Effector CD8-positive, alpha-beta T cell (primary cell): ENCODE measurements at regions not wholly inside any gene's neighbourhood (a gene's known extent, or its start where the extent isn't known, plus 50 kb on each side); places are given as distances from the start of the nearest gene placed in this dataset.
"Not testable (repeated sequence)": the region's sequence is repeated elsewhere in the genome, so short reads cannot be mapped to it uniquely, and the experiment has no call there.

Experiments
- DNase-seq: peaks from one replicate; lab custom pipeline; 2025; lab: John Stamatoyannopoulos, UW

DNA sequence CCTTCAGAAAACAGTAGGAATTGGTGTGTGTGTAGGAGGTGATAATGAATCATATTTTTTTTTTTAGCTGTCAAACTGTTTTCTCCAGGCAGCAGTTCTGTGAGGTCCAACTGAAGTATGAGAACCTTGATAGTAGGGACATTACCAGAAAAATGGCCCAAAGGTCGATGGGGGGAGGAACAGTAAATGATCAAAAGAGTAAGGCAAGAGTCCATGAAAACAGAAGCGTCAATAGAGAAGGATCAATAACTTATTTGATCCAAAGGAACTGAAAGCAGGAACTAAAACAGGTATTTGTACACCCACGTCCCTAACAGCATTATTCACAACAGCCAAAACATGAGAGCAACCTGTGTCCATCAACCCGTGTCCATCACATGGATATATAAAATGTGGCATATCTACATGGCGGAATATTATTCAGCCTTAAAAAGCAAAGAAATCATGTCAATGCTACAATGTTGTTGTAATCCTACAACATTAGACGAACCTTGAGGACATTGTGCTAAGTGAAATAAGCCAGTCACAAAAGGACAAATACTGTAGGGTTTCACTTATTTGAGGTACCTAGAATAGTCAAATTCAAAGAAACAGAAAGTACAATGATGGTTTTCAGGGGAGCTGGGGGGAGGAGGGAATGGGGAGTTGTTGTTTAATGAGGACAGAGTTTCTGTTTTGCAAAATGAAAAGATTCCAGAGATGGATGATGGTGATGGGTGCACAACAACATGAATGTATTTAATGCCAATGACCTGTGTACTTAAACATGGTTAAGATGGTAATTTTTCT, 214.0 kb upstream of the KLF14 start:
- DNase-seq = no peak

DNA sequence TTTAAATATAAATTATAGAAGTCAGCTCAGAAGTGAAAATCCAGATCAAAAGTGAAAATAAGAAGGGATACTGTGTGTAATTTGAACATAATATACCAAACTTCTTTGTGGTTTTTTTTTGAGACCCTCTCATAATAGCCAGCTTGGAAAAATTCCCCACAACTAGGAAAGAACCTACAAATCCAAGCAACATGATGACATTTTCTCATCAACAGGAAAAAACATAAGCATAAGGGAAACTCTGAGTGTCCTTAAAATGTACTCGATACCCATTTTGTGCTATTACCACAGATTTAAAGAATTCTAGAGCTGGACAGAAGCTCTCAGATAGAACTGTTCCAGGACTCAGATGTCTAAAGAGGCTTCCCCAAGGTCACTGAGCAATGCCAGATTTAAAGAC, 214.8 kb upstream of the KLF14 start:
- DNase-seq = no peak

DNA sequence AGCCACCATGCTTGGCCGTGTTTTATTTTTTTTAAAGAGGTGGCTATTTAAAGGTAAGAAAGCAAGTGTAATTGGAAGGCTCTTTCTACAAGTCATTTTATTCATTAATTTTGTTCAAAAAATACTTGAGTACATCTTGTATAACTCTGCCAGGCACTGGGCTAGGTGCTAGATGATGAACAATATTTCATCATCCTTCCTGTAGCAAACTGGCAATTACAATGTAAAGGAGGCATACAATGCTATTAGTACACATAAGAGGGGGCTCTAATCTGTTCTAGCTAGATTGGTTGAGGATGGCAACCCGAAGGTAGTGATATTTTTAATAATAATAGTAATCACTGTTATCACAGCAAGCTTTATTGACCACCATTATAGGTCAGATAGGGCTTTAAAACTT, 215.5 kb upstream of the KLF14 start:
- no peak for DNase-seq

DNA sequence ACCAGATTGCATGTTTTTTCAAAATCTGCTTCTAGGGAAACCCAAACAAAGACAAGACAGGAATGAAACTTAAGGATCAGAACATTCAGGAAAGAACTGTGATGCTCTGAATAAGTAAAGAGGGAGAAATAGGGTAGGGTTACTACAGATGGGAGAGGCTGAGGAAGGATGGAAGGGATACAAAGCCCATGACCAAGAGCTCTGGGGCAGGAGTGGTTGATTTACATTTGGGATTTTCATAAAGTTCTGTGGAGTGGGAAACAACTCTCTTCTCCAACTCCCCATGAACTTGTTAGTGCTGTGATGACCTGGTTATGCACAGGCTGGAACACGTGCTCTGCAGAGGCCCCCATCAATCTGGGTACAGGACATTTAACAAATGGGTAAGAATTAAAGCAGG, 216.0 kb upstream of the KLF14 start:
- DNase-seq = no peak

DNA sequence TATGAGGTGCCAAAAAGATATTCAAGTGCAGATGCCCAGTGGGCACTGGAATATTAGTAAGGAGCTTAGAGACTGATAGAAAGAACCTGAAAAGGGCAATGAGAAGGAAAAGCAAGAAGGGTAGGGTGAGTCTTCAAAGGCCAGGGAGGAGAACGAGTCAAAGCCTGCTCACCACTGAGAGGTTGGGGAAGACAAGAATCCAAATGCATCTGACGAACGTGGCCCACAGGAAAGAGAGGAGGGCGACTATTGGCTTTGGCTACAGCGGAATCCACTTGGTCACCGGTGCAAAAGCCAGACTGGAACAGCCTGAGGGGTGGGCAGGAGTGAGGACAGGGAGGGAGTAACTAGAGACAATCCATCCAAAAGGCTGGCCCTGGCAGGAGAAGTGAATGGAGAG, 216.7 kb upstream of the KLF14 start:
- DNase-seq = no peak

DNA sequence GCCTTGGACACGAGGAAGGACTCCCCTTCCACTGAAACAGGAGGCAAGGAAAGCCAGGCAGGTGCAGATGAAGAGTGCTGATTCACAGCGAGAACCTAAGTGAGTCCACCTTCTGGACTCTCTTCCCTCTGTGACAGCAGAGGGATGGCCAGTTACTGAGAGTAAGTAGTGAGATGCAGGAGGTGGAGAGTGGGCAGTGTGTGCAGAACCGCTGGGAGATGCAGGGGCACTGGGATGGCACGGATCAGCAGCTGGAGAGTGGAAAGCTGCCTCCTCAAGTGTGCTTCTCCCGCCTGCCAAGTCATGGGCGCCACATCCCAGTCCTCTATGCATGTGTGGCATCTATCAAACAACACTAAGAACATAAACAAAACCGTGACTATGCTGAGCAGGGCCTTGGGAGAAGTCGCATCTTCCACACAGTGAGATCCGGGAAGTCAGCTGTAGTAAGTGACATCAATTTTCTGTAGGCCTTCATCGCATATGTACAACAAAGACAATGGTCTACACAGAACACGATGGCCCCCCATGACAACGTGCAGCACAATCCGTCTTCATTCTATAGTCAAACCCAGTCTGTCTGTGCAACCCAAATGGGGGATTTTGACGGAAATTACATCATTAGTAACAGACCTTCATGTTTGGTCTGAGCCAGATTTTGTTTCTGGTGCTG, 217.4 kb upstream of the KLF14 start:
- no peak for DNase-seq

DNA sequence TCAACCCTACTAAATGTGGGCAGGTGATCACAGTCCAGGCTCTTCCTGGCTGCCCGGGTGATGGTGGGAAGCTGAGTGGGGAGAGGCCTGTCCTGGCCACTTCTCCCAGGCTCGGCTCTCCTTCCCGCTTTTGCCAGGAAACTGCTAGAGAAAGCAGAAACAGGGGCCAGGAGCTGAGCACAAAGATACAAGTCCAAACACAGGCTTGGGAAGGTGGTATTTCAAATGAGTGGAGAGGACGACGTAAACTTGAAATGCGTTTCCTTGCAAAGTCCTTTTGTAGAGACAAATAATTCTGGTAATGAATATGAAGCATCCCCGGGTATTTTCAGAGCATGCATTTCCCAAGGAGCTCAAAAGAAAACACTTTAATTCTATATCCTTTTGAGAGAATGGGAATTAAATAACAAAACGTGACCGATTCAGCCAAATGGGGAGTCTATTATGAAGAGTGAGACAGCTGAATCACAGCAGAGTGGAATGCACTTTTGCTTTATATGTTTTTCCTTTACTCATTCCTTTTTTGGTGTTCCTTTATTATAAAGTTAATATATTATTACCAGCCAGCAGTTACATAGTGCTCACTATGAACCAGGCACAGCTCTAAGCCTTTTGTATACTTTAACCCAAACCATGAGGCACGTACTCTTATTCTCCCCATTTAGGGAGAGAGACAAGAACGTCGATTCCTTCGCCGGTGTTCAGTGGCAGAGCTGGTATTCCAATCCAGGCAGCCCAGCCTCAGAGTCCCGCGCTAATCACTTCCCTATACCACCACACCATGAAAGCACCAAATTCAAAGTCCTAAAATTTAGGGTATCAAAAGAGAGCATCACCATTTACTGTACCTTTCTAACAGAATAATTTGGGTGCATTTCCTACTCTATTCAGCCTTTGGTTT, 218.2 kb upstream of the KLF14 start:
- no peak for DNase-seq

DNA sequence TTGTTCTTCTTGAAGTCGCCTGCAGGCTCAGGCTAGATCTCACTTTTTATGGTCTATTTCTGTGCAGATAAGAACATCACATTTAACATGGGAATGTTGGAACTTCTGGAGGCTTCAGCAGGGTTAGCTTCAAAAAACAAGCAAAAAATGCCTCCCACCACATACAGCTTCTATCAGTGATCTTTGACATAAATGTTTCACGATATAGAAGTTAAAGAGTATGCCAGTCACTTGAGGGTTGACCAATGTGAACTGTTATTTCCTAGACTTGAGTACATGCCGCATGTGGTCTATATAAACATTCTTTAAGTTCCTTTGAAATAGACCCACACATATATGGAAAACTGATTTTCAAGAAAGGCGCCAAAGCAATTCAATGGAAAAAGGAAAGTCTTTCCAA, 219.2 kb upstream of the KLF14 start:
- DNase-seq = no peak

DNA sequence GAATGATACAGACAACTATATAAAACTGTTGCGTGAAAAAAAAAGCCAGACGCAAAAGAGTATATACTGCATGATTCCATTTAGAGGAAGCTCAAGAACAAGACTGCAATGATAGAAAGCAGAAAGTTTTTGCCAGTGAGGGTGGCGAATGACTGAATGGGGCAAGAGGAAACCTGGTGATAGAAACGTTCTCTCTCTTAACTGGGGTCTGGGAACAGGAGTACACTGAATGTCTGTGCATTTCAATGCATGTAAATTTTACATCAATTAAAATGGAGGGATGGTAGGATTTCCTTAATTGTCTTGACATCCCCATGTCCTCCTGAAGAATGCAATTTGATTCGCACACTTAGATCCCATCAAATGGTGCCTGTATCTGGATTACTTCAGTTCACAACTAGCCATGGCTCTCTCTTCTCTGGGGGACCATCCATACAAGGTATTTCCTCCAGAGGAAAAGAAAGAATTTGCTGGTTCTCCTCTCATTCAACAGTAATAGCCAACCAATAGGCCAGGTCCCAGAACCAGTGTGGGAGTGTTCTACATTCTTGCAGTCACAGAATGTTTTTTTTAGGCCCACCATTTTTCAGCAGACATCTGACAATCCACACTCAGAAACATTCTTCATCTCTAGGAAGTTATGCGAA, 221.0 kb upstream of the KLF14 start:
- no peak for DNase-seq

DNA sequence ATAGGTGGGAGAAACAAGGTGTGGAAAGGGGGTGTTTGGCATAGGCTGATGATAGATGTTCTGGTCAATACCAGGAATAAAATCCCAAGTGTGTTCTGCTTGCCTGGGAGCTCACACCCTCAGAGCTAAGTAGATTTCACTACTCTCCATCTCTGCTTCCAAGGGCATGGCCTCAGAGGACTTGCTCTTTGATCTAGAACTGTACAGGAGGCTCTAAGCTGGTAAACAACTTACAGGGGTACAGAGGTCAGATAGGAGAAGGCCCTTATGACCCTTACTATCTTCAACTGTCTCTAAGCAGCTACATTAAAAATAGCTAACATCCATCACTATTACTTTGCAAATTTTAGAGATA, 221.5 kb upstream of the KLF14 start:
- DNase-seq = no peak

DNA sequence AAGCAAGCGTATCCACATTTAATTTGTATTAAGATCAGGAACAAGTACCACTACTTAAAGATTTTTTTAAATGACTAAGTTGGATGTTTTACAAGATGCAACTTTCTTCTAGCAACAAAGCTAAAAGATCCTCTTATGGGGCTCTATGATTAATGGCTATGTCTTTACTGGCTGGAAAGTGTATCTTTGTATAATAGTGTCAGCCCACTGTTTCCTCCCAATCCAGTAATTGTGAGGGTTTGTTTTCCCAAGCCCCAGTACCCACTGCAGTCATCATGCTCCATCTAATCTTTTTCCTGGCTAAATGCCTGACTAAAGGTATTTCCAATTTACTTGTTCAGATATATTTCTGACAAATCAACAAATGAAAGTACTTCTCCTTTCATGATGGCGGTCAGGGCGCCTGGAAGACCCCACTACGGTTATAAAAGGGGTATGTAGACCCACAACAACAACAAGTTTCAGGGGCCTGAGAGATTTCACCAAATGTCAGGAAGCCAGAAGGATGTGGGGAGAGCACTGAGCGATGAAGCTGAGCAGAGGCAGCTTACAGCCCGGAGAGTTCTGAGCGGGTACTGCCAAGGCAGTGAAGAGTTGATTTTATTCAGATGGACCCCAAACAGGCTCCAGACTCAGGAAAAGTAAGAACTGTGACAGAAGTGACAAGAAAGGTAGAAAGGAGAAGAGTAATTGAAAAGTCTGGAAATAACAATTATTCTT, 222.6 kb upstream of the KLF14 start:
- DNase-seq = no peak

DNA sequence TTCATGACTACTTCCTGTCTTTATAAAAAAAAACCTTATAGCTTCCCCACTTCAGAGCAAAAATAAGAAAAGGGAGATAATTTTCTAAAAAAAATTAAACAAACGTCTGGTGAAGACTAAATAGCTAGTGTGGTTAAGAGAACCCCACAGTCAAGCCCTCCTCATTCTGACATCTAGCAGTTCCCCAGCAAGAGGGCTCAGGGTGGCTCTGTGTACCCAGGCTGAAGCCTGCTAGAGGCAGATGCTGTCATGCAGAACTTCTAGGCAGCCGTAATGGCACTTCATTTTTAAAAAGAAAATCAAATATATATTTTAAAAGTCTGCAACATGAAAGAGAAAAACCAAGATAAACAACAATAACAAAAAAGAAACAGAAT, 223.1 kb upstream of the KLF14 start:
- DNase-seq = no peak

DNA sequence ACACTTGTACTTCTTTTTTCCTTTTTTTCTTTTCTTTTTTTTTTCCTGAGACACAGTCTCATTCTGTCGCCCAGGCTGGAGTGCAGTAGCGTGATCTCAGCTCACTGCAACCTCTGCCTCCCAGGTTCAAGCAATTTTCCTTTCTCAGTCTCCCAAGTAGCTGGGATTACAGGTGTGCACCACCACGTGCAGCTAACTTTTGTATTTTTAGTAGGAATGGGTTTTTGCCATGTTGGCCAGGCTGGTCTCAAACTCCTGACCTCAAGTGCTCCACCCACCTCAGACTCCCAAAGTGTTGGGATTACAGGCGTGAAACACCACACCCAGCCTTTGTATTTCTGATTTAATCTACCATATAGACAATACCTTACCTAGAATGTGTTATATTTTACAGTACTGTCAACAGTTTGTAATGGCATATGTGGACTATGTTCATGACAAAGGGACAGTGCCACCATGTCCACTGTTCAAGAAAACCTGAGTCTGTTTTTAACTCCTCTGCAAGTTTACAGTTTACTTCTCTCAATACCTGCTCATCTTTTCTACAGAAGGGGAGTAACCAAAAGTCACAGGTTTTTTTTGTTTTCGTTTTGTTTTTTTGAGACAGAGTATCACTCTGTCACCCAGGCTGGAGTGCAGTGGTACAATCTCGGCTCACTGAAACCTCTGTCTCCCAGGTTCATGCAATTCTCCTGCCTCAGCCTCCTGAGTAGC, 223.9 kb upstream of the KLF14 start:
- DNase-seq = not testable (repeated sequence)

DNA sequence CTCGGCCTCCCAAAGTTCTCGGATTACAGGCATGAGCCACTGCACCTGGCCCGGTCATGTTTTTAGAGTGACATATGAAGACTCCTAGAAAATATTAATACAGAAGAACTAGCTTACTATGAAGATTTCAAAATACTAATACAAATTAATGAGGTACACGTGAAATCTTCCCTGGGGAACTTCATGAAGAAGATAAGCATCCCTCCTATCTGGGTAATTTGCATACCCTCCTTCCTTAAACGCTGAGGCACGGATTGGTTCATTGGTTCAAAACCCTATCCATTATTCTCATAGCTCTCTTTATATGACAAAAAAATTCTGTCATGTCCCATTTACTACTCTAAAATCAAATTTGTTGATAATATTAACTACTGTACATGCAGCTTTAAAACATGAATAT, 224.8 kb upstream of the KLF14 start:
- no peak for DNase-seq

DNA sequence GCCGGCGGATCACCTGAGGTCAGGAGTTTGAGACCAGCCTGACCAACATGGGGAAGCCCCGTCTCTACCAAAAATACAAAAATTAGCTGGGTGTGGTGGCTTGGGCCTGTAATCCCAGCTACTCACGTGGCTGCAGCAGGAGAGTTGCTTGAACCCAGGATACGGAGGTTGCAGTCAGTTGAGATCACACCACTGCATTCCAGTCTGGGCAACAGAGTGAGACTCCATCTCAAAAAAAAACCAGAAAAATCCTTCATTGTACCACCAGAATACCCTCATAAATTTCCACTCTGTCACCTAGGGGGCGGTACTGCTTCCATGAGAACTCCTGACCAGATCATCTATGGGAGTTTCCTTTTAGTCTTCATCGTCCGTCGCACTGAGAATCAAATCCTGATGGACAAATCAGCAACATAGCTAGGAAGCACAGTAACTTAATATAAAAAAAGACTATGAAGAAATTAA, 225.8 kb upstream of the KLF14 start:
- no peak for DNase-seq

DNA sequence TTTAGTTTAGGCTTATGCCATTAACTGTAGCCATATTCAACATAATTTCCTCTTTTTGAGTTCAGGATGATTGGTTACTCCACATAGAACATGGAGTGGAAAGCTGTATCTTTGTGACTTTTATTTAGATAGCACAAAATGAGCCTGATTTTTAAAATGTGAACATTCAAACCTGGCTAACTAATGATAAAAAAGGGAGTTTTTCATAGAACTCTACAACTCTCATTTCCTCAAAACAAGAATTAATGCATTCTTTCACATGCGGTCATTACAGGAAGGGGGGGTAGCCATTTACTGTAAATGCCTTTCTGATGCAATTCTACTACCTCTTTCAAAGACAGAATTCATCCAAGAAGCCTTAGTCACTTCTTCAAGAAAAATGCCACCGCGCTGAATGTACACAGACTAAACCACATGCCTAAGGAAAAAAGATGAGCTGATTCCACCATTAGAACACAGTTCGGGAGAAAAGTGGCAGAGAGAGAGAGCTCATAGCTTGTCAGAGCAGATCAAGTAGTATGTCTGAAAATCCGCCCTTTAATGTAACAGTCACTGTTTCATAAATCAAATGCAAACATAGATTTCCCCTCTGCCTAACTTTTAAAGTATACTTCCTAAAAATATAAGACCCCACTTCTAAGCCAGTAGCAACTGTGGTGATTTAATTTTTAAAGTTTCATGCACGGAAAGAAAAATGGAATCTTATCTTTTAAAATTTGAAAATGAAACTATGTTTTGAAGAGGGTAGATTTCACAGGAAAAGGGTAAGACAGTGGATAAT, 226.4 kb upstream of the KLF14 start:
- no peak for DNase-seq

DNA sequence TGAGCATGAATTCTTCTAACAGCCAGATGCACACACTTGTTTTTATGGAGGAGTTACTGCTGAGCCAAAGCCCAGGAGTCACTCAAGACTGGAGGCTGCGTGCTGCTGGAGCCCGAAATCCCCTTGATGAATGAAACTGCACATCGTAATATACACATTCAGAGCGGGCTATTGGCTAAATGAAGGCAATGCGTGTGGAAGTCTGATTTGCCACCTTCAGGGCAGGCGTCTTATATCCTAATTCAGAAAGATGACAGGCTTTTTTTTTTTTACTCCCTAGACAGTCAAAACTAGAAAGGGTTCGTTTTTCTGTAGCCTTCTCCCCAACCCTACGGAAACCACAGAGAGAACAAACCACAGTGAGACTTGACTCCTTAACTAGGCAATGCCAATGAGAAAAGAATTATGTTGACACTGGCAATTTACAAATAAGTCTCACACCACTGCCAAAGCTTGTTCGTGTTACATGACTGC, 227.2 kb upstream of the KLF14 start:
- DNase-seq = peak; percentile 36

DNA sequence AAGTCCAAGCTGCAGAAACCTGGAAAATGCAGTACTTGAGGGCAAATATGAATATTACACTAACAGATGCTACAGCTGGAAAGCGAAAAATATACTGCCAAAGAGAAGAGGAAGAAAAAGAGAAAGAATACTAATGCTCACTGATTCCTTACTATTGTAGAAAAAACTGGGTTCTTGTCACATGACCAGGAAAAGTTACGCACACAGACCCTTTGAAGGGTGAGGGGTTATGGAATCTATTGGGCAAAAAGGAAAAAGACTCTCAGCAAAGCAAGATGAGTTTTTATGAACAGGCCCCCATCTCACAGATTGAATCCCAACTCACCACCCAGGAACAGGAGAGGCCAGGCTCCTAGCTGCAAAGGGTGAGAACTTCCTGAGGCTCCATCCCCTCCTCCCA, 228.1 kb upstream of the KLF14 start:
- DNase-seq = no peak

DNA sequence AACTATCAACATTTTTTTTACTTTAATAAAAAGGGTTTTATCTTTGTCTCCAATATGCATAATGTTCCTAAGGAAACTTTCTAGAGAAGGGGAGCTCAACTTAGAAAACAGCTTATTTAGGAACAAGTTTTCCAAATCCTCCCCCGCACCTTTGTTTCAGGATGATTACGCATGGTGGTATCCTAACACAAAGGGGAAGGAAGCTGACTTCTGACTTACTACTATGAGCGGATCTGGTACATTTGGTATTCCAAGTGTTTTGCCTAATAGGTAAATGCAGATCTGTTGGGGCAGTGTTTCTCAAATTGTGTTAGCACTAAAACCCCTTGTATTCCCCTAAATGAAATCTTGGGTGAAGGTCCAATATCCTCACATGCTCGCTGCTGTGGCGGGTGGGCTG, 229.3 kb upstream of the KLF14 start:
- no peak for DNase-seq

DNA sequence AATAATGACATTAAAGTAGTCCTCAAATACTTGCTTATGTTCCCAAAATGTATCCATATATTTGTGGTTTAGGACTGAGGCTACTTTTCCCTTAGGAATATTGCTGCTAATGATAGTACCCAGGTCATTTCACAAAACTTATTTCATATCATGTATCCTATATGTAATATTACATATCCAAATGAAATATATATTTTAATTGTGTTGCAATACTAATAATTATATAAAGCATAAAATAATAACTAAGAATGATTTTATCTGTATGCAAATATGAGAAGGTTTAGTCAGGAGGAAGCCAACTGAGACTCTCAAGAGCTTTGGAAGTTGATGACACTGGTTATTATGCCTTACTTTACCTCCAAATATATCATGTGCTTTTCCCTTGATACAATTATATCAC, 231.5 kb upstream of the KLF14 start:
- DNase-seq = no peak
